ENCODE measurements at regions not wholly inside any gene's neighbourhood (a gene's known extent, or its start where the extent isn't known, plus 50 kb on each side); places are given as distances from the start of the nearest gene placed in this dataset.

DNA sequence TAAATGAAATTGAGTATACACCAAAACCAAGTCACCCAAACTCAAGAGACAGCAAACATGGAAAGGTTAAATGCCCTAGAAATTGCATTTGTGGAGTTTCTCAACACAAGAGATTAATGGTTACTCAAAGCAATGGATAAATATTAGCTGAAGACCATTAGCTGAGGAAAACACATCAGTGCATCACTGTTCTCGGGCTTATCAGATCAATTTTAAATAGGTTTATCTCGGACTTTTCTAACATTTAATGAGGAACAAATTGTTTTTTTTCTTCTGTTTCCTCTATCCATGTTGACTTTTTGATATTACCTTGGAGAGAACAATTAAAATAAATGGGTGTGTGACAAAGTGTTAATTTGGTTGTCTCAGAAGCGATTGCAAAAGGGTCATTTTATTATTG lies 105.4 kb upstream of the PIK3C3 start:
- H2BK120ac ChIP-seq (replicated peaks; ENCODE audit: low read depth, low read length), result no peak overlapping the region
- FAIRE-seq (no peak), DNase-seq (ENCODE audit: low read depth in 1 of 2, low spot score in 2 of 2) (no peak)
- H3K9me3 ChIP-seq (ENCODE audit: insufficient read depth in 2 of 2, low read depth in 1 of 2, low read length in 1 of 2), result no peaks in the 10 kb centered on the region
- no peak overlapping the region for H3K9ac ChIP-seq (replicated peaks in 1 of 4; ENCODE audit: extremely low read depth in 1 of 4, low read depth in 3 of 4, low read length in 3 of 4)
- H3K4me2 ChIP-seq (ENCODE audit: insufficient read depth in 1 of 2, low read depth in 2 of 2, low read length in 2 of 2), result no peak overlapping the region
- H3K56ac ChIP-seq (replicated peaks; ENCODE audit: insufficient read length, low read depth, low read length), result no peak overlapping the region
- no peak overlapping the region for H3K14ac ChIP-seq (ENCODE audit: insufficient read length)
- no peaks in the 10 kb centered on the region for H3K79me2 ChIP-seq (ENCODE audit: control insufficient read depth in 1 of 2, insufficient read depth in 2 of 2, low read length in 2 of 2)
- H3K18ac ChIP-seq (ENCODE audit: extremely low read depth, low read length), result no peak overlapping the region
- no peaks in the 10 kb centered on the region for H3K79me1 ChIP-seq (ENCODE audit: low read depth, low read length)
- no peak overlapping the region for H2BK15ac ChIP-seq (ENCODE audit: low read length)
- no peaks in the 10 kb centered on the region for H3K36me3 ChIP-seq (ENCODE audit: control insufficient read depth in 2 of 4, insufficient read depth in 4 of 4, low read length in 3 of 4)
- H3K4ac ChIP-seq (replicated peaks; ENCODE audit: insufficient read length, low read depth, low read length), result no peak overlapping the region
- H2BK5ac ChIP-seq (ENCODE audit: low read depth, low read length), result no peak overlapping the region
- no peaks in the 10 kb centered on the region for H3K27me3 ChIP-seq (replicated peaks in 1 of 4; ENCODE audit: control insufficient read depth in 3 of 4, extremely low read depth in 1 of 4, insufficient read depth in 3 of 4, low read length in 3 of 4)
- H2AK5ac ChIP-seq (ENCODE audit: low read depth, low read length), result no peak overlapping the region
- no peak overlapping the region for H4K5ac ChIP-seq (ENCODE audit: insufficient read length, low read depth, low read length)
- 93% methylated on average over 3 of the region's 3 CpGs; no CpG with 5 or more reads in 1 of the 2 experiments for WGBS, 2 experiments (ENCODE audit: extremely low coverage in 1 of 2, insufficient coverage in 1 of 2, insufficient read length in 1 of 2, insufficient replicate concordance in 2 of 2, low coverage in 1 of 2, low lambda C conversion rate in 2 of 2, missing lambda C conversion rate in 1 of 2)
- H2AFZ ChIP-seq (ENCODE audit: low read length), result no peak overlapping the region
- H2BK20ac ChIP-seq (ENCODE audit: low read length), result no peak overlapping the region
- H4K91ac ChIP-seq (replicated peaks; ENCODE audit: insufficient read length, low read length), result no peak overlapping the region
- peaks cover 0 to 4% (median 1%) of the 10 kb centered on the region in 4 experiments; a peak in 2 of 7 replicates for H3K4me1 ChIP-seq (replicated peaks in 1 of 4; ENCODE audit: control insufficient read depth in 3 of 4, insufficient read depth in 4 of 4, low read length in 3 of 4)
- H3K27ac ChIP-seq (ENCODE audit: low read depth, low read length), result no peak overlapping the region
- CTCF ChIA-PET (ENCODE audit: partially characterized antibody), result interaction anchor here (1.4 kb wide), 1 partner anchor 15 kb away, joined by 3 read pairs; no protein-coding TSS in a partner anchor
- no peak overlapping the region for H2BK12ac ChIP-seq (ENCODE audit: low read depth, low read length)
- no peak overlapping the region for H3K4me3 ChIP-seq (ENCODE audit: extremely low read depth in 1 of 4, insufficient read depth in 2 of 4, low read depth in 3 of 4, low read length in 4 of 4)
- no peak overlapping the region for H4K8ac ChIP-seq (ENCODE audit: extremely low read depth, insufficient read depth, low read length)
- H4K20me1 ChIP-seq (replicated peaks in 1 of 2; ENCODE audit: control insufficient read depth in 1 of 2, insufficient read depth in 2 of 2, low read length in 2 of 2), result no peaks in the 10 kb centered on the region
- H3K23ac ChIP-seq (ENCODE audit: insufficient read length), result no peak overlapping the region
- POLR2A ChIA-PET (ENCODE audit: partially characterized antibody), result interaction anchor here (0.5 kb wide), 1 partner anchor 1138 kb away, joined by 3 read pairs; no protein-coding TSS in a partner anchor
- TF ChIP-seq CHD1 (IDR thresholded peaks at IDR 0.05; ENCODE audit: low read depth, low read length), result no peak
- no peak for TF ChIP-seq PHF8 (conservative IDR thresholded peaks at IDR 0.05; ENCODE audit: low read depth, low read length)
- no peak for TF ChIP-seq RFX5 (IDR thresholded peaks at IDR 0.05; ENCODE audit: borderline replicate concordance, low read depth, low read length)
- TF ChIP-seq CEBPB (IDR thresholded peaks at IDR 0.05; ENCODE audit: low read depth, low read length), result no peak
- no peak for TF ChIP-seq SUZ12 (IDR thresholded peaks at IDR 0.05; ENCODE audit: low read length)
- no peak for TF ChIP-seq NRF1 (IDR thresholded peaks at IDR 0.05; ENCODE audit: low read depth, low read length)
- no peak for TF ChIP-seq BACH1 (IDR thresholded peaks at IDR 0.05; ENCODE audit: low read length)
- no peak for TF ChIP-seq SP2 (IDR thresholded peaks at IDR 0.05; ENCODE audit: low read length)
- TF ChIP-seq RNF2 (IDR thresholded peaks at IDR 0.05; ENCODE audit: borderline replicate concordance, low read depth, low read length, missing control alignments, poor library complexity, severe bottlenecking), result no peak
- TF ChIP-seq, protein P1, sequence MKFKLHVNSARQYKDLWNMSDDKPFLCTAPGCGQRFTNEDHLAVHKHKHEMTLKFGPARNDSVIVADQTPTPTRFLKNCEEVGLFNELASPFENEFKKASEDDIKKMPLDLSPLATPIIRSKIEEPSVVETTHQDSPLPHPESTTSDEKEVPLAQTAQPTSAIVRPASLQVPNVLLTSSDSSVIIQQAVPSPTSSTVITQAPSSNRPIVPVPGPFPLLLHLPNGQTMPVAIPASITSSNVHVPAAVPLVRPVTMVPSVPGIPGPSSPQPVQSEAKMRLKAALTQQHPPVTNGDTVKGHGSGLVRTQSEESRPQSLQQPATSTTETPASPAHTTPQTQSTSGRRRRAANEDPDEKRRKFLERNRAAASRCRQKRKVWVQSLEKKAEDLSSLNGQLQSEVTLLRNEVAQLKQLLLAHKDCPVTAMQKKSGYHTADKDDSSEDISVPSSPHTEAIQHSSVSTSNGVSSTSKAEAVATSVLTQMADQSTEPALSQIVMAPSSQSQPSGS (IDR thresholded peaks at IDR 0.05; ENCODE audit: low read length), result no peak
- no peaks in the 10 kb centered on the region; the same call in 1 of the 2 replicates for H3K23me2 ChIP-seq (ENCODE audit: low read depth, low read length)

All from H1 (cell line).